Progenitor cell of endocrine pancreas (in vitro differentiated cells): ENCODE measurements at regions not wholly inside any gene's neighbourhood (a gene's known extent, or its start where the extent isn't known, plus 50 kb on each side); places are given as distances from the start of the nearest gene placed in this dataset.

Source experiments
- DNase-seq: peaks from one replicate; pipeline ENCODE4 v3.0.0; 2021; ENCODE audit warnings: low spot score; ENCODE audit not compliant: unreplicated experiment
- H3K27ac Mint-ChIP-seq: 2 replicates; pipeline ENCODE4 v1.8.0; 2021; ENCODE audit warnings: mild to moderate bottlenecking, moderate library complexity, mixed read lengths
- H3K27me3 Mint-ChIP-seq: 2 replicates; pipeline ENCODE4 v1.8.0; 2021; ENCODE audit warnings: mixed read lengths
- H3K36me3 Mint-ChIP-seq: 2 replicates; pipeline ENCODE4 v1.8.0; 2022; ENCODE audit warnings: mixed read lengths; ENCODE audit not compliant: insufficient read depth
- H3K4me1 Mint-ChIP-seq: 2 replicates; pipeline ENCODE4 v1.8.0; 2021; ENCODE audit warnings: low read depth, mixed read lengths
- H3K4me3 Mint-ChIP-seq: 2 replicates; pipeline ENCODE4 v1.8.0; 2021; ENCODE audit warnings: low read depth, mild to moderate bottlenecking, moderate library complexity, mixed read lengths
- H3K9me3 Mint-ChIP-seq: 2 replicates; pipeline ENCODE4 v1.8.0; 2021; ENCODE audit warnings: low read depth, mixed read lengths
- CTCF ChIP-seq: fragments of 200-600 bp; sonication (generic); IDR thresholded peaks from one replicate; pipeline ENCODE4 v1.5.0; 2021; ENCODE audit warnings: antibody characterized with exemption, mild to moderate bottlenecking; ENCODE audit not compliant: unreplicated experiment

GRCh38 chr13:84032116-84032515 is 149.8 kb upstream of the SLITRK1 start:
- no peaks in the 10 kb centered on the region for H3K9me3 Mint-ChIP-seq
- no peaks in the 10 kb centered on the region for H3K36me3 Mint-ChIP-seq
- no peak for TF ChIP-seq CTCF
- no peak overlapping the region for H3K27ac Mint-ChIP-seq
- H3K4me3 Mint-ChIP-seq: no peak overlapping the region
- H3K4me1 Mint-ChIP-seq: peaks cover 9% of the 10 kb centered on the region
- no peak for DNase-seq
- no peaks in the 10 kb centered on the region for H3K27me3 Mint-ChIP-seq

DNA sequence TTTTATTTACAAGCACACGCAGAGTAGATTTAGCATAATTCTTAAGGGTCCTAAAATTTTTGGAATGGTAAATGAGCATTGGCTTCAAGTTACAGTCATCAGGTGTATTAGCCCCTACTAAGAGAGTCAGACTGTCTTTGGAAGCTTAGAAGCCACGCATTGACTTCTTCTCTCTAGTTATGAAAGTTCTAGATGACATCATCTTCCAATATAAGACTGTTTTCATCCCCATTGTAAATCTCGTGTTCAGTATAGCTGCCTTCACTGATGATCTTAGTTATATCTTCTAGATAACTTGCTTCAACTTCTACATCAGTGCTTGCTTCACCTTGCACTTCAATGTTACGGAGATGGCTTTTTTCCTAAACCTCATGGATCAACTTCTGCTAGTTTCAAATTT is 148.8 kb upstream of the SLITRK1 start:
- no peaks in the 10 kb centered on the region for H3K36me3 Mint-ChIP-seq
- H3K27me3 Mint-ChIP-seq: no peaks in the 10 kb centered on the region
- H3K4me1 Mint-ChIP-seq: peaks cover 8% of the 10 kb centered on the region
- TF ChIP-seq CTCF: no peak
- no peak overlapping the region for H3K27ac Mint-ChIP-seq
- no peaks in the 10 kb centered on the region for H3K9me3 Mint-ChIP-seq
- DNase-seq: no peak
- H3K4me3 Mint-ChIP-seq: no peak overlapping the region

DNA sequence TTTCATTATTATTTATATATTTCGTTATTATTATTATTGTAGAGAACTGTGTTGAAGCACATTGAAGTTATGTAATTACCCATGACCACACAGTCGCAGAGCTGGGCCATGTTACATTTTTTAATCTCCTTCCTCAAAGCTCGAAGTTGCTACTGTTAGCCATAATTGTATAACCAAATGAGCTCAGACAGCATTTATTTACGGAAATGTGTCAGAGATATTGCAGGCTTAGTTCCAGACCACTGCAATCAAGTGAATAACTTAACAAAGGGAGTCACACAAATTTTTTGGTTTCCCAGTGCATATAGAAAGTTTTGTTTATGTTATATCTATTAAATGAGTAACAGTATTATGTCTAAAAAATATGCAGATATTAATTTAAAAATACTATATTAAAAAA is 147.1 kb upstream of the SLITRK1 start:
- Mint-ChIP-seq H3K4me3 (no peak overlapping the region), H3K4me1 (peaks cover 11% of the 10 kb centered on the region), H3K36me3 (no peaks in the 10 kb centered on the region), H3K27ac (no peak overlapping the region), H3K27me3 (no peaks in the 10 kb centered on the region), H3K9me3 (no peaks in the 10 kb centered on the region)
- TF ChIP-seq CTCF: no peak
- DNase-seq: no peak

GRCh38 chr13:84025824-84026223 is 143.6 kb upstream of the SLITRK1 start:
- no peak for TF ChIP-seq CTCF

GRCh38 chr13:83996415-83996814 is 114.1 kb upstream of the SLITRK1 start:
- no peak for DNase-seq
- H3K36me3 Mint-ChIP-seq: no peaks in the 10 kb centered on the region
- H3K4me3 Mint-ChIP-seq: no peak overlapping the region
- no peaks in the 10 kb centered on the region for H3K9me3 Mint-ChIP-seq
- H3K27ac Mint-ChIP-seq: no peak overlapping the region
- no peak for TF ChIP-seq CTCF
- H3K27me3 Mint-ChIP-seq: no peaks in the 10 kb centered on the region
- H3K4me1 Mint-ChIP-seq: no peaks in the 10 kb centered on the region

More at GRCh38 chr13:84025824-84026223, 143.6 kb upstream of the SLITRK1 start:
- DNase-seq: no peak
- Mint-ChIP-seq H3K9me3 (no peaks in the 10 kb centered on the region), H3K4me1 (peaks cover 3% of the 10 kb centered on the region), H3K27me3 (no peaks in the 10 kb centered on the region), H3K27ac (no peak overlapping the region), H3K36me3 (no peaks in the 10 kb centered on the region), H3K4me3 (no peak overlapping the region)
